B cell (primary cell): ENCODE measurements at regions not wholly inside any gene's neighbourhood (a gene's known extent, or its start where the extent isn't known, plus 50 kb on each side); places are given as distances from the start of the nearest gene placed in this dataset.

ENCODE experiments used
- ATAC-seq: fragments of 200-7000 bp; cut with Tn5 transposase; one replicate; pipeline ENCODE4 v1.10.0; 2021; ENCODE audit warnings: low read depth, mild to moderate bottlenecking, moderate number of reproducible peaks, moderate library complexity
- CTCF ChIA-PET: fragments of 350-600 bp; sonication (Branson Sonifier 250); formaldehyde crosslinking; loops from one replicate; lab custom pipeline; 2021; ENCODE audit warnings: antibody characterized with exemption, inconsistent platforms; lab: Charles Lee
- POLR2A ChIA-PET: fragments of 350-600 bp; sonication (Branson Sonifier 250); formaldehyde crosslinking; loops from one replicate; lab custom pipeline; 2021; ENCODE audit warnings: antibody characterized with exemption; lab: Charles Lee
- DNase-seq: peaks from one replicate; pipeline ENCODE4 v3.0.0; 2013
- H2AFZ ChIP-seq: 2 replicates; pipeline ENCODE4 v1.6.1; 2012; ENCODE audit warnings: mild to moderate bottlenecking, low read depth, low read length; ENCODE audit not compliant: insufficient read depth, poor library complexity, severe bottlenecking
- H3K27ac ChIP-seq, 2 donors: 1 replicate in 1 of 2; 2 replicates in 1 of 2; pipeline ENCODE4 v1.5.1; 2012 to 2013; ENCODE audit warnings: low read length in 2 of 2, mild to moderate bottlenecking in 2 of 2, moderate library complexity in 1 of 2
- H3K27me3 ChIP-seq, 4 experiments: fragments of 200-600 bp in 1 of 4; sonication (generic) in 1 of 4; replicated peaks in 1 of 4; 1 replicate in 2 of 4; 2 replicates in 2 of 4; pipeline versions ENCODE4 v1.6.1 to v1.7.0; 2013 to 2016; ENCODE audit warnings: low read length in 3 of 4, mild to moderate bottlenecking in 2 of 4, mixed read lengths in 1 of 4, moderate library complexity in 1 of 4; ENCODE audit not compliant: insufficient read depth in 4 of 4, control insufficient read depth in 3 of 4; ENCODE audit errors: control extremely low read depth in 1 of 4
- H3K36me3 ChIP-seq, 2 experiments: replicated peaks in 1 of 2; 1 replicate in 1 of 2; 2 replicates in 1 of 2; pipeline versions ENCODE4 v1.6.1 to v1.7.1; 2013; ENCODE audit warnings: low read length in 1 of 2; ENCODE audit not compliant: insufficient read depth in 2 of 2, control insufficient read depth in 1 of 2; ENCODE audit errors: control extremely low read depth in 1 of 2, extremely low read depth in 1 of 2
- H3K4me1 ChIP-seq, 2 donors: fragments of 200-600 bp in 1 of 2; sonication (generic) in 1 of 2; 1 replicate in 1 of 2; 2 replicates in 1 of 2; pipeline versions ENCODE4 v1.5.1 to v1.6.1; 2013 to 2017; ENCODE audit warnings: low read length in 2 of 2; ENCODE audit not compliant: control insufficient read depth in 2 of 2, insufficient read depth in 2 of 2
- H3K4me2 ChIP-seq: replicated peaks from 2 replicates; pipeline ENCODE3; 2012; ENCODE audit warnings: mild to moderate bottlenecking, low read depth, low read length; ENCODE audit not compliant: poor library complexity, severe bottlenecking
- H3K4me3 ChIP-seq, 5 experiments: fragments of 200-600 bp in 1 of 5; sonication (generic) in 1 of 5; 1 replicate in 3 of 5; 2 replicates in 2 of 5; pipeline versions ENCODE4 v1.5.1 to v1.7.0; 2011 to 2016; ENCODE audit warnings: low read length in 4 of 5, mild to moderate bottlenecking in 4 of 5, low read depth in 2 of 5, control low read depth in 1 of 5, moderate library complexity in 1 of 5; ENCODE audit not compliant: insufficient read depth in 1 of 5; ENCODE audit errors: control extremely low read depth in 1 of 5, extremely low read depth in 1 of 5
- H3K79me2 ChIP-seq: fragments of 200-600 bp; sonication (generic); one replicate; pipeline ENCODE4 v1.6.0; 2016; ENCODE audit warnings: low read length; ENCODE audit not compliant: control insufficient read depth, insufficient read depth
- H3K9ac ChIP-seq: fragments of 200-600 bp; sonication (generic); 2 replicates; pipeline ENCODE4 v1.6.1; 2017; ENCODE audit warnings: mild to moderate bottlenecking, low read length, moderate library complexity
- H3K9me3 ChIP-seq, 3 donors: one replicate each; pipeline versions ENCODE4 v1.6.1 to v1.7.1; 2013; ENCODE audit warnings: low read length in 2 of 3; ENCODE audit not compliant: control insufficient read depth in 2 of 3, insufficient read depth in 1 of 3; ENCODE audit errors: control extremely low read depth in 1 of 3
- H4K20me1 ChIP-seq: 2 replicates; pipeline ENCODE4 v1.6.0; 2012; ENCODE audit warnings: mild to moderate bottlenecking, low read length; ENCODE audit not compliant: insufficient read depth, control insufficient read depth, poor library complexity, severe bottlenecking
- H3K27ac Mint-ChIP-seq: one replicate; pipeline ENCODE4 v1.8.0; 2021; ENCODE audit warnings: mixed read lengths
- H3K27me3 Mint-ChIP-seq: one replicate; pipeline ENCODE4 v1.8.0; 2021; ENCODE audit warnings: mixed read lengths
- H3K4me1 Mint-ChIP-seq: one replicate; pipeline ENCODE4 v1.8.0; 2021; ENCODE audit warnings: mixed read lengths
- H3K4me3 Mint-ChIP-seq: one replicate; pipeline ENCODE4 v1.8.0; 2021; ENCODE audit warnings: mixed read lengths
- H3K9me3 Mint-ChIP-seq: one replicate; pipeline ENCODE4 v1.8.0; 2022; ENCODE audit warnings: mixed read lengths; ENCODE audit not compliant: insufficient read depth
- CTCF ChIP-seq: fragments of 200-600 bp; IDR thresholded peaks from one replicate; pipeline ENCODE4 v1.8.0; 2022; ENCODE audit warnings: antibody characterized with exemption, mild to moderate bottlenecking
- EZH2 ChIP-seq: IDR thresholded peaks from 2 replicates; pipeline ENCODE4 v1.6.1; 2012; ENCODE audit warnings: borderline replicate concordance, low read depth, mild to moderate bottlenecking, moderate library complexity, low read length; ENCODE audit not compliant: insufficient read depth, poor library complexity, severe bottlenecking
- WGBS: methylation state at CpG from one replicate; pipeline ENCODE4 v1.1.5; 2013; ENCODE audit warnings: missing lambda C conversion rate; ENCODE audit not compliant: insufficient coverage; 5-methylcytosine and 5-hydroxymethylcytosine counted together
- intact Hi-C: fragments of 100-400 bp; cut with micrococcal nuclease; formaldehyde crosslinking; loops from one replicate; pipeline ENCODE4 v1.10.0; 2022

DNA sequence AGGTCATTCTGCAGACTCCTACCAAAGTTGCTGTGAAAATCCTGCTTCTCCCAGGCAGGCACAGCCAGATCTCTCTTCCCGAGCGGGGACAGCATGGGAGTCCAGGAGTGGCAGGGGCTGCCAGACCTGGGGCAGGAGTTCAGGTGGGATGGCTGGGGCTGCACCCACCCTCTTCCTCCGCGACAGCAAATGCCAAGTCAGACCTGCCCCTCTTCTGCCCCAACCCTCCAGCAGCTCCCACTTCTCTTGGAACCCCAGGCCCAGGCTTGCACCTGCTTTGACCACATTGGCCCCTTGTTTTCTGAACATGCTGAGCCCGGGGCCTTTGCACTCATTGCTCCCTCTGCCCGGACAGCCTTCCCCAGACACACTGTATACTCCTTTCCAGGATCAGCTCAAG is 288.2 kb upstream of the HS6ST1 start:
- no peak for ATAC-seq
- no peaks in the 10 kb centered on the region for H4K20me1 ChIP-seq
- no peak overlapping the region for H3K4me3 Mint-ChIP-seq
- H3K4me3 ChIP-seq: no peak overlapping the region
- no peak overlapping the region for H3K9ac ChIP-seq
- no peak overlapping the region for H3K4me2 ChIP-seq
- POLR2A ChIA-PET: no interaction called here
- H3K27ac ChIP-seq: no peak overlapping the region
- no peak overlapping the region for H2AFZ ChIP-seq
- no peaks in the 10 kb centered on the region for H3K9me3 ChIP-seq
- 97% methylated on average over 6 of the region's 6 CpGs for WGBS
- no peaks in the 10 kb centered on the region for H3K79me2 ChIP-seq
- H3K4me1 Mint-ChIP-seq: no peaks in the 10 kb centered on the region
- TF ChIP-seq EZH2: no peak
- no peak for TF ChIP-seq CTCF
- H3K27me3 ChIP-seq: no peaks in the 10 kb centered on the region
- H3K27me3 Mint-ChIP-seq: no peaks in the 10 kb centered on the region
- intact Hi-C loops: no loop called here
- H3K36me3 ChIP-seq: no peaks in the 10 kb centered on the region
- no peaks in the 10 kb centered on the region for H3K9me3 Mint-ChIP-seq
- CTCF ChIA-PET: no interaction called here
- H3K4me1 ChIP-seq: no peaks in the 10 kb centered on the region
- H3K27ac Mint-ChIP-seq: no peak overlapping the region
- DNase-seq: no peak

DNA sequence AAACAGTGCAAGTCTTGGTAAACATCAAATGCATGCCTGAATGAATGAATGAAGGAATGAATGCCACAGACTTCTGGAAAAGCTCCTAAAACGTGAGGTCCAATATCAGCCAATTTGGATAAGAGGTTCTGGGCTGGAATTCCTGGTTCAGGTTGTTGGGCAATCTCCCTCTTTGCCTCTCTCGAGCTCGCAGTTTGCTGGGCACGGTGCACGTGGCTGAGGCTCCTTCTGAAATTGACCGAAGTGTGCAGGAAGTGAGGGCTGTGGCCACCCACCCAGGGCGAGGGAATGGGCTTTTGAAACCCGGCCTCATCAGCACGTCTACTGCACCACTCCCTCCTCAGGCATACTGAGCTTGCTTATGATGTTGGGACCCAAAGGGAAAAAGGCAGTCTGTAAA is 288.8 kb upstream of the HS6ST1 start:
- H3K27ac ChIP-seq: no peak overlapping the region
- H4K20me1 ChIP-seq: no peaks in the 10 kb centered on the region
- TF ChIP-seq CTCF: no peak
- TF ChIP-seq EZH2: no peak
- no peaks in the 10 kb centered on the region for H3K9me3 ChIP-seq
- H3K27ac Mint-ChIP-seq: no peak overlapping the region
- H3K4me1 Mint-ChIP-seq: no peaks in the 10 kb centered on the region
- no peaks in the 10 kb centered on the region for H3K27me3 ChIP-seq
- intact Hi-C loops: no loop called here
- no peaks in the 10 kb centered on the region for H3K9me3 Mint-ChIP-seq
- no peaks in the 10 kb centered on the region for H3K27me3 Mint-ChIP-seq
- ChIA-PET POLR2A (no interaction called here), CTCF (no interaction called here)
- DNase-seq (no peak), ATAC-seq (no peak)
- H3K4me3 Mint-ChIP-seq: no peak overlapping the region
- no peaks in the 10 kb centered on the region for H3K36me3 ChIP-seq
- no peak overlapping the region for H3K4me3 ChIP-seq
- H3K4me1 ChIP-seq: no peaks in the 10 kb centered on the region
- H3K79me2 ChIP-seq: no peaks in the 10 kb centered on the region
- 90% methylated on average over 7 of the region's 9 CpGs for WGBS
- no peak overlapping the region for H3K9ac ChIP-seq
- no peak overlapping the region for H3K4me2 ChIP-seq
- no peak overlapping the region for H2AFZ ChIP-seq
